Adrenal gland (tissue), 9 donors: ENCODE measurements at regions not wholly inside any gene's neighbourhood (a gene's known extent, or its start where the extent isn't known, plus 50 kb on each side); places are given as distances from the start of the nearest gene placed in this dataset.
A peak's percentile ranks its signal among the peaks of the same experiment; 100 is the strongest.

ENCODE experiments used
- DNase-seq, 7 donors: peaks; one replicate each; pipeline ENCODE4 v3.0.0-alpha.2; 2019 to 2020
- H3K27ac ChIP-seq, 5 donors: fragments of 200-600 bp; sonication (generic) in 4 of 5; 1 replicate in 3 of 5; 2 replicates in 2 of 5; pipeline versions ENCODE4 v1.5.1 to v1.8.0; 2016 to 2020; ENCODE audit warnings: mild to moderate bottlenecking in 1 of 5
- H3K27me3 ChIP-seq: fragments of 200-600 bp; 2 replicates; pipeline ENCODE4 v1.8.0; 2021
- H3K36me3 ChIP-seq, 2 donors: fragments of 200-600 bp; replicated peaks in 1 of 2; 1 replicate in 1 of 2; 2 replicates in 1 of 2; pipeline versions ENCODE4 v1.5.1 to v1.8.0; 2018 to 2022
- H3K4me1 ChIP-seq, 2 donors: fragments of 200-600 bp; replicated peaks in 1 of 2; 1 replicate in 1 of 2; 2 replicates in 1 of 2; pipeline versions ENCODE4 v1.5.1 to v1.8.0; 2018 to 2021
- H3K4me3 ChIP-seq, 4 donors: fragments of 200-600 bp; sonication (generic) in 3 of 4; one replicate each; pipeline ENCODE4 v1.5.1; 2016 to 2018
- H3K9me3 ChIP-seq, 3 donors: fragments of 200-600 bp; sonication (generic) in 1 of 3; replicated peaks in 1 of 3; 1 replicate in 2 of 3; 2 replicates in 1 of 3; pipeline versions ENCODE4 v1.5.1 to v1.8.0; 2016 to 2021
- POLR2A ChIP-seq, 2 donors: fragments of 450-650 bp; IDR thresholded peaks; one replicate each; pipeline ENCODE4 v1.6.1; 2017; ENCODE audit warnings: antibody characterized with exemption in 2 of 2, mild to moderate bottlenecking in 2 of 2, moderate library complexity in 1 of 2
- WGBS, 4 donors: extraction: QIAGEN DNeasy Blood & Tissue Kit in 2 of 4; methylation state at CpG; one replicate each; pipeline versions ENCODE4 v1.1.5 to v1.1.7; 2013 to 2017; 5-methylcytosine and 5-hydroxymethylcytosine counted together
- intact Hi-C, 2 donors: fragments of 100-400 bp; cut with DNase I; formaldehyde crosslinking; loops; one replicate each; pipeline versions ENCODE4 v1.14.1 to v1.15.0; 2022 to 2023
- TF ChIP-seq, protein P1 (sequence below), 6 experiments: fragments of 450-650 bp in 4 of 6; fragments of 200-600 bp in 2 of 6; sonication (generic) in 1 of 6; IDR thresholded peaks; 1 replicate in 5 of 6; 2 replicates in 1 of 6; pipeline versions ENCODE4 v1.5.1 to v1.8.0; 2016 to 2021; ENCODE audit warnings: antibody characterized with exemption in 6 of 6, mild to moderate bottlenecking in 2 of 6, moderate library complexity in 1 of 6
- donor health status: healthy with polysubstance abuse.
- donor health status: Bipolar disorder and iron deficiency.
- donor health status: DM: yes; HTN: yes; CAD: no.
- donor health status: DM: no; HTN: no; CAD: no.
- donor health status: DM: no; HTN: no; CAD: no.

DNA sequence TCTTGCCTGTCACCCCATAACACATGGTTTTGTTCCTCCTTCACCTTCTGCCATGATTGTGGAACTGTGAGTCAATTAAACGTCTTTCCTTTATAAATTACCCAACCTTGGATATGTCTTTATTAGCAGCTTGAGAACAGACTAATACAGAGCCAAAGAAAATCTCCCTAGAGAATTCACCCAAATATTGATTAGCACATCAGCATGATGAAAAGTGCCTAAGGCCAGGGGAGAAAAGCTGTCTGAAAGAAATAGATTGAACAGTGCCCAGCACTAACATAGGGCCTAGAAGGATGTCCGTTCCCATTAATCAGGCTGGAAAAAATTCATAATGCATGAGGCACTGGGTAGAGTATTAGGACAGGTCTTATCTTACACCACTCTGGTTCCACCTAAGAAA is 111.9 kb upstream of the CALN1 start:
- H3K27me3 ChIP-seq = no peaks in the 10 kb centered on the region
- WGBS, 4 donors = 50 to 83% (median 67%) methylated on average over 2 of the region's 2 CpGs
- no peaks in the 10 kb centered on the region for H3K4me1 ChIP-seq
- no peak overlapping the region for H3K27ac ChIP-seq
- intact Hi-C loops = no loop called here
- H3K4me3 ChIP-seq = no peak overlapping the region
- DNase-seq = no peak
- no peaks in the 10 kb centered on the region for H3K9me3 ChIP-seq
- no peaks in the 10 kb centered on the region for H3K36me3 ChIP-seq
- TF ChIP-seq, protein P1, sequence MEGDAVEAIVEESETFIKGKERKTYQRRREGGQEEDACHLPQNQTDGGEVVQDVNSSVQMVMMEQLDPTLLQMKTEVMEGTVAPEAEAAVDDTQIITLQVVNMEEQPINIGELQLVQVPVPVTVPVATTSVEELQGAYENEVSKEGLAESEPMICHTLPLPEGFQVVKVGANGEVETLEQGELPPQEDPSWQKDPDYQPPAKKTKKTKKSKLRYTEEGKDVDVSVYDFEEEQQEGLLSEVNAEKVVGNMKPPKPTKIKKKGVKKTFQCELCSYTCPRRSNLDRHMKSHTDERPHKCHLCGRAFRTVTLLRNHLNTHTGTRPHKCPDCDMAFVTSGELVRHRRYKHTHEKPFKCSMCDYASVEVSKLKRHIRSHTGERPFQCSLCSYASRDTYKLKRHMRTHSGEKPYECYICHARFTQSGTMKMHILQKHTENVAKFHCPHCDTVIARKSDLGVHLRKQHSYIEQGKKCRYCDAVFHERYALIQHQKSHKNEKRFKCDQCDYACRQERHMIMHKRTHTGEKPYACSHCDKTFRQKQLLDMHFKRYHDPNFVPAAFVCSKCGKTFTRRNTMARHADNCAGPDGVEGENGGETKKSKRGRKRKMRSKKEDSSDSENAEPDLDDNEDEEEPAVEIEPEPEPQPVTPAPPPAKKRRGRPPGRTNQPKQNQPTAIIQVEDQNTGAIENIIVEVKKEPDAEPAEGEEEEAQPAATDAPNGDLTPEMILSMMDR (IDR thresholded peaks at IDR 0.05) = no peak
- no peak for TF ChIP-seq POLR2A (IDR thresholded peaks at IDR 0.05)

DNA sequence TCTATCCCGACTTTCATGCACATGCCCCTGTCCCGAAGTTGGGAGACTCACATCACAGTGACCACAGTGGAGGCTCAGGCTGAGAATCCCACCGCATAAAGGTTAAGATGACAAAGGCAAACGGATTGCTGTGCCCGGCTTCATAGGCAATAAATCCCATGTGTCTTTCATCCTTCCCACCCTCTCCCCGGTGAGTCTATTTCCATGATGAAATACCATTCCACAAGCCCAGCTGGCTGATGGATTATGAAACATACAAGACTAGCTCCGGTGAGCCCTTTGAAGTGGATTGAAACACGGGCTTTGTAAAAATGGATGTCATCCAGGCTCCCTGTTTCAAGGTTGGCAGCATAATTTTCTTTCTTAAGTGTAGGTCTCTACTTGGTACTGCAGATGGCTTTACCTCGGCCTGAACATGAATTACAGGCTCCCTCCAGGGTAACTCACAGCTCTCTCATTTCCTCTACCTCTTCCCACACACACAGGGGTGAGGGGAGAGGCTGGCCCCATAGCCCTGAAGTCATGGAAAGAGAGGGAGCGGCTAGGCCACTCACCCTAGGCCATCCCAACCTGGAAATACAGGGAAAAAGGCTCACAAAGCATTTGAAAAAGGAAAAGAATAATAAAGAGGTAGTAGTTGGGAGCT is 92.0 kb upstream of the CALN1 start:
- H3K27me3 ChIP-seq = no peaks in the 10 kb centered on the region
- peak; percentile 33 to 74 (median 60) for DNase-seq
- WGBS, 4 donors = 30 to 37% (median 36%) methylated on average over 10 of the region's 10 CpGs
- peak overlapping the region in 4 of 5 donors; percentile 30 to 74 (median 61) for H3K27ac ChIP-seq
- H3K36me3 ChIP-seq = no peaks in the 10 kb centered on the region
- H3K9me3 ChIP-seq = no peaks in the 10 kb centered on the region
- H3K4me1 ChIP-seq = no peaks in the 10 kb centered on the region
- intact Hi-C loops = no loop called here
- peak in 1 of 2 donors; percentile 45 for TF ChIP-seq POLR2A (IDR thresholded peaks at IDR 0.05)
- TF ChIP-seq, protein P1 (IDR thresholded peaks at IDR 0.05) = peak in 1 of 6 experiments; percentile 13
- H3K4me3 ChIP-seq = peak overlapping the region in 2 of 4 donors; percentile 23 to 31

DNA sequence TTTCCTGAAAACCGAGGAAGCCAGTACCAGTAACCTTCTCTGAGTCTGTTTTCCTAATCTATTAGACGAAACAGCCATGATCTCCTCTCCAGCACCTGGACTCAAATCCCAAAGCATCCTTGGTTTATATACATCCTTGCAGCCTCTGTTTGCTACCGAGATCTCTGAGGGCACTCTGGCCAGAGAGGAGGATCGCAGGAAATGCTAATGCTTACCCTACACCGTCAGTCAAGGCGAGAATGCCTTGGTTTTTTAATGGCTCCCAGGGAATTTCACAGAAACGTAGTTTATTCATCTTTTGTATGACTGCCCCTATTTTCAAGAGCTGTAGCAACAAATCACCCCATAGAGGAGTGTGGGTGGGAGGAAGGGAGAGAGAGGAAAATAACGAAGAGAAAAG is 91.5 kb upstream of the CALN1 start:
- intact Hi-C loops = no loop called here
- TF ChIP-seq, protein P1 (IDR thresholded peaks at IDR 0.05) = no peak
- no peak for TF ChIP-seq POLR2A (IDR thresholded peaks at IDR 0.05)
- Histone ChIP-seq H3K4me3 (peak overlapping the region in 2 of 4 donors; percentile 23 to 31), H3K27me3 (no peaks in the 10 kb centered on the region), H3K27ac (peak overlapping the region in 4 of 5 donors; percentile 30 to 74 (median 61)), H3K9me3 (no peaks in the 10 kb centered on the region), H3K36me3 (no peaks in the 10 kb centered on the region), H3K4me1 (no peaks in the 10 kb centered on the region)
- no peak for DNase-seq
- 23 to 35% (median 27%) methylated on average over 8 of the region's 8 CpGs for WGBS, 4 donors

DNA sequence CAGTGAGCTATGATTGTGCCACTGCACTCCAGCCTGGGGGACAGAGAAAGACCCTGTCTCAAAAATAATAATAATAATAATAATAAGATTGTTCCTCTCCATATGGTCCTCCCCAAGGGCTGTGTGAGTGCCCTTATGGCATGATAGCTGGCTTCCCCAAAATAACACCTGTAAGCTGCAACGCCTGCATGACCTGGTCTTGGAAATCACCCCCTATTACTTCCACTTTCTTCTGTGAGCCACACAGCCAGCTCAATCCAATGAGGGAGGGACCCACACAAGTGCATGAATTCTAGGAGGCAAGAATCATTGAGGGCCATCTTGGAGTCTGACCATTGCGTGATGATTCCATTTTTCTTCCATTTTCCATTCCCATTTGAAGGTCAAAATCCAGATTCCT is 82.7 kb upstream of the CALN1 start:
- Histone ChIP-seq H3K9me3 (peaks cover 0 to 13% (median 4%) of the 10 kb centered on the region in 3 donors), H3K27ac (no peak overlapping the region), H3K36me3 (no peaks in the 10 kb centered on the region), H3K4me3 (no peak overlapping the region), H3K4me1 (no peaks in the 10 kb centered on the region), H3K27me3 (no peaks in the 10 kb centered on the region)
- no peak for TF ChIP-seq POLR2A (IDR thresholded peaks at IDR 0.05)
- TF ChIP-seq, protein P1 (IDR thresholded peaks at IDR 0.05) = no peak
- WGBS, 4 donors = 75 to 90% (median 84%) methylated on average over 2 of the region's 2 CpGs
- no peak for DNase-seq
- intact Hi-C loops = no loop called here
